GM10266 (cell line): ENCODE measurements at regions not wholly inside any gene's neighbourhood (a gene's known extent, or its start where the extent isn't known, plus 50 kb on each side); places are given as distances from the start of the nearest gene placed in this dataset.

Experiments used
- DNase-seq: peaks from one replicate; pipeline ENCODE4 v3.0.0; 2012; ENCODE audit errors: extremely low spot score
- TF ChIP-seq, protein P1 (sequence below): IDR thresholded peaks from 2 replicates; pipeline ENCODE4 v1.5.1; 2012; ENCODE audit warnings: mild to moderate bottlenecking, low read depth; ENCODE audit not compliant: control insufficient read depth, insufficient read depth; ENCODE audit errors: missing control alignments

GRCh38 chr5:152901754-152902153, 496.7 kb upstream of the NMUR2 start:
- DNase-seq, result no peak
- TF ChIP-seq, protein P1, sequence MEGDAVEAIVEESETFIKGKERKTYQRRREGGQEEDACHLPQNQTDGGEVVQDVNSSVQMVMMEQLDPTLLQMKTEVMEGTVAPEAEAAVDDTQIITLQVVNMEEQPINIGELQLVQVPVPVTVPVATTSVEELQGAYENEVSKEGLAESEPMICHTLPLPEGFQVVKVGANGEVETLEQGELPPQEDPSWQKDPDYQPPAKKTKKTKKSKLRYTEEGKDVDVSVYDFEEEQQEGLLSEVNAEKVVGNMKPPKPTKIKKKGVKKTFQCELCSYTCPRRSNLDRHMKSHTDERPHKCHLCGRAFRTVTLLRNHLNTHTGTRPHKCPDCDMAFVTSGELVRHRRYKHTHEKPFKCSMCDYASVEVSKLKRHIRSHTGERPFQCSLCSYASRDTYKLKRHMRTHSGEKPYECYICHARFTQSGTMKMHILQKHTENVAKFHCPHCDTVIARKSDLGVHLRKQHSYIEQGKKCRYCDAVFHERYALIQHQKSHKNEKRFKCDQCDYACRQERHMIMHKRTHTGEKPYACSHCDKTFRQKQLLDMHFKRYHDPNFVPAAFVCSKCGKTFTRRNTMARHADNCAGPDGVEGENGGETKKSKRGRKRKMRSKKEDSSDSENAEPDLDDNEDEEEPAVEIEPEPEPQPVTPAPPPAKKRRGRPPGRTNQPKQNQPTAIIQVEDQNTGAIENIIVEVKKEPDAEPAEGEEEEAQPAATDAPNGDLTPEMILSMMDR, result no peak

DNA sequence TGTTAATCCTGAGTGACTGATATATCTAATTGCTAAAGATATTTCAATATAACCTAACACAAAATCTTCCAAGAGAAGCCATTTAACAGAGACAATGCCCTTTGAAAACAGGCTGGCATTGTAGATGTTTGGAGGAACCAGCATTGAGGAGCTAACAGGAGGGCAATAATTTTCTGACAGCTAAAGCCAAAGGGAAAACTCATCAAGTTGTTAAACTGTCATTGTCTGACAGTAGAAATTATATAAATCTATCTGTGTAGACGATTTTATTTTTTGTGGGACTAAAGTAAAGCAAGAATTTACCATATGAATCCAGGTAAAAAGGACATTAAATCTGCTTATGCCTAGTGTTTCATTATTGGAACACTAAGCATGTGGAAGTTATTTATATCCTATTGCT, 500.2 kb upstream of the NMUR2 start:
- no peak for DNase-seq
- TF ChIP-seq, protein P1, result no peak

DNA sequence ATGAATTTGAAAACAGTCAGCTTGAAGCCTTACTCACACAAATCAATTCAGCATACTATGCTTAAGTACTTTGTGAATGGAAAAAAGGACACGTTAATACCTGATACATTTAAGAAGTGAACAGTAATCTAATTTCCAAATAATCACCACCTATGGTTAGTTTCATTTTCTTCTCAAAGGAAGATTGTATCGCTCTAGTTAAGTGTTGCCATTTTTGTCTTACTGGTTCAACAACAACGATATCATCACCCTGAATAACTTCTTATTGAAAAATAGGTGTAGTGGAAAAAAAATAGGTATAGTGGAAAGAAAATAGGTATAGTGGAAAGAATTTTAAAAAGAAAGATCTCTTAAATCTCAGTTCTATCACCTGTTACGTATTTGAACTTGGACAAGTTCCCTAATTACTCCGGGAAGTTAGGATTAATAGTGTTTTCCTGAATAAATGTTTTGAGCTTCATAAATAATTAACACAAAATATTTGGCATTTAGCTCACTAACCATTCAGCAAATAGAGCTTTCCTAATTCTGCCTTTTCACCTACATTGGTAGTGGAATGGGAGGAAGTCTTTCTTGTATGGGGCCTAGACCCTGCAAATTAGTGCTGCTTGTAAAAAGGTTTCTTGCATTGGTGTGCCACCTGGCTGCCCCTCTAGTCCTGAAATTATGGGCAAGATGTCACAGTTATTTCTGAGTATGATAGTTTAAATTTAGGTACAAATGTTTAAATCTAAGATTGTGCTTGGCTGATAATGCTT, 502.6 kb upstream of the NMUR2 start:
- TF ChIP-seq, protein P1, result no peak
- no peak for DNase-seq

DNA sequence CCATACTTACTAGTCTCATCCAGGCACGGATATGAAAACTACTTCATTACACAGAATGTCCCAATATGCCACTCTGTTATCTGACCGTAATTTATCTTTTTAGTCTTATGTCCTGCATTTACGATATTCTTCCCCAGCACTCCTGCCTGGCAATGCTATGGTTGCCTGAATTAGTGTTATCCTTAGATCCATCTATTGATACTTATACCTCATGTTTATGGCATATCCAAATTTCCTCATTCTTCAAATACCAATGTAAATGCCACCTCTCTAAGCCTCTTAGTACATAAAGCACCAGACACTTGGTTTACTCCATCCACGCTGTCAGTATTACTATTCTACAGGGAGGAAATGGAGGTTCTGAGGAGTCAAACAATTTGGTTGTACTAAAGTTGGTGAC, 507.8 kb upstream of the NMUR2 start:
- TF ChIP-seq, protein P1, result no peak
- no peak for DNase-seq

DNA sequence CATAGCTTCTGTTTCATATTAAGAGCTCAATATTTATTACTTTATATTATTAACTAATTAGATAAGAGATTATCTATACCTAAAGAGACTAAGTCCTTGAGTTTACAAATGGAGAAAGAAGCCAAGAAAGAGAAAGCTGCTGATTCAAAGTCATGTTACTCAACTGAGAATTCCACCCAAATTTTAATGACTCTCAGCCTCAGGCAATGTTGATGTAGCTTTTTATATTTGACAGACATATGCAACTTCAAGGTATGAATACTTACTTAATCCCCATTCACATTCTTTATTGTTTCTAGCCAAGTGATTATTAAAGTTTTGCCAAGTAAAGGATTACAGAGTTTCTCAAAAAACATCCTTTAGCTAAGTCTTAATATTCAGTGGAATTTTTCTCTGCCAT, 527.5 kb upstream of the NMUR2 start:
- DNase-seq, result no peak
- TF ChIP-seq, protein P1, result no peak

- TF ChIP-seq, protein P1, result no peak
- DNase-seq, result no peak
Measured at GRCh38 chr5:152933056-152933455, 528.0 kb upstream of the NMUR2 start.

- DNase-seq, result no peak
Measured at GRCh38 chr5:152938630-152939029, 533.6 kb upstream of the NMUR2 start.

More at GRCh38 chr5:152938630-152939029, 533.6 kb upstream of the NMUR2 start:
- TF ChIP-seq, protein P1, result no peak
